ENCODE measurements at regions not wholly inside any gene's neighbourhood (a gene's known extent, or its start where the extent isn't known, plus 50 kb on each side); places are given as distances from the start of the nearest gene placed in this dataset.

DNA sequence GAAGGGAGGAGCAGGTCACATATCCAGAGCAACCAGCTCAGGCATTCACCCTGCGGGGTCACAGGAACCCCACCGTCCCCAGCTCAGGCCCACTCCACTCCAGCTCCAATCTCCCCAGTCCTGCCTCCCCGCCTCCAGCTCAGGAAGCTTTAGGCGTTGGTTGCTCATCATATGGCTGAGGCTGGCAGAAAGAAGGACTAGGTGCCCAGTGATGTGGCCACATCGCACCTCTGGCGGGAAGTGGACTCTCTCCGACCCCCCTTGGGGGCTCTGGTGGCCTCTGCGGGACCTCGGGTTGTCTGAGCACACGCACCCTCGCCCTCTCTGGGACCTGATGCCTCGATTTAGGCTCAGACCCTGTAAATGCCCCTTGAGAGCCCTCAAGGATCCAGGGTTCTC, 187.7 kb downstream of the ZFP36L2 start:
- TF ChIP-seq, protein P1, sequence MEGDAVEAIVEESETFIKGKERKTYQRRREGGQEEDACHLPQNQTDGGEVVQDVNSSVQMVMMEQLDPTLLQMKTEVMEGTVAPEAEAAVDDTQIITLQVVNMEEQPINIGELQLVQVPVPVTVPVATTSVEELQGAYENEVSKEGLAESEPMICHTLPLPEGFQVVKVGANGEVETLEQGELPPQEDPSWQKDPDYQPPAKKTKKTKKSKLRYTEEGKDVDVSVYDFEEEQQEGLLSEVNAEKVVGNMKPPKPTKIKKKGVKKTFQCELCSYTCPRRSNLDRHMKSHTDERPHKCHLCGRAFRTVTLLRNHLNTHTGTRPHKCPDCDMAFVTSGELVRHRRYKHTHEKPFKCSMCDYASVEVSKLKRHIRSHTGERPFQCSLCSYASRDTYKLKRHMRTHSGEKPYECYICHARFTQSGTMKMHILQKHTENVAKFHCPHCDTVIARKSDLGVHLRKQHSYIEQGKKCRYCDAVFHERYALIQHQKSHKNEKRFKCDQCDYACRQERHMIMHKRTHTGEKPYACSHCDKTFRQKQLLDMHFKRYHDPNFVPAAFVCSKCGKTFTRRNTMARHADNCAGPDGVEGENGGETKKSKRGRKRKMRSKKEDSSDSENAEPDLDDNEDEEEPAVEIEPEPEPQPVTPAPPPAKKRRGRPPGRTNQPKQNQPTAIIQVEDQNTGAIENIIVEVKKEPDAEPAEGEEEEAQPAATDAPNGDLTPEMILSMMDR (IDR thresholded peaks at IDR 0.05; ENCODE audit: low read depth, low read length, poor library complexity, severe bottlenecking) = no peak
- no peak for TF ChIP-seq EZH2phosphoT487 (IDR thresholded peaks at IDR 0.05; ENCODE audit: borderline replicate concordance, low read length)
